H1 (cell line): ENCODE measurements at regions not wholly inside any gene's neighbourhood (a gene's known extent, or its start where the extent isn't known, plus 50 kb on each side); places are given as distances from the start of the nearest gene placed in this dataset.

Source experiments
- CTCF ChIA-PET: fragments of 300-600 bp; sonication (Branson Sonifier 250); formaldehyde crosslinking; loops from one replicate; lab custom pipeline; 2021; ENCODE audit not compliant: partially characterized antibody; lab: Charles Lee
- POLR2A ChIA-PET: fragments of 300-600 bp; sonication (Branson Sonifier 250); formaldehyde crosslinking; loops from one replicate; lab custom pipeline; 2021; ENCODE audit warnings: inconsistent platforms; ENCODE audit not compliant: partially characterized antibody; lab: Charles Lee
- DNase-seq, 2 experiments: peaks; one replicate each; pipeline versions ENCODE4 v3.0.0 to v3.0.0-alpha.2; 2010 to 2022; ENCODE audit warnings: low spot score in 2 of 2, low read depth in 1 of 2, mixed read lengths in 1 of 2
- FAIRE-seq: peaks from 2 replicates; lab custom pipeline; 2011; peaks lifted over from hg19 to GRCh38; lab: Jason Lieb, UNC
- H2AFZ ChIP-seq: 2 replicates; pipeline ENCODE4 v1.8.1; 2012; ENCODE audit warnings: low read length, inconsistent platforms
- H2AK5ac ChIP-seq: 2 replicates; pipeline ENCODE4 v1.6.1; 2013; ENCODE audit warnings: low read depth, low read length
- H2BK120ac ChIP-seq: replicated peaks from 2 replicates; pipeline ENCODE3; 2013; ENCODE audit warnings: low read depth, low read length, inconsistent platforms
- H2BK12ac ChIP-seq: 2 replicates; pipeline ENCODE4 v1.6.1; 2013; ENCODE audit warnings: low read depth, low read length
- H2BK15ac ChIP-seq: 2 replicates; pipeline ENCODE4 v1.6.1; 2013; ENCODE audit warnings: low read length
- H2BK20ac ChIP-seq: 2 replicates; pipeline ENCODE4 v1.6.1; 2013; ENCODE audit warnings: low read length
- H2BK5ac ChIP-seq: 2 replicates; pipeline ENCODE4 v1.6.1; 2013; ENCODE audit warnings: low read depth, low read length
- H3K14ac ChIP-seq: 2 replicates; pipeline ENCODE4 v1.6.1; 2013; ENCODE audit warnings: inconsistent platforms; ENCODE audit not compliant: insufficient read length
- H3K18ac ChIP-seq: 2 replicates; pipeline ENCODE4 v1.6.1; 2013; ENCODE audit warnings: low read length; ENCODE audit errors: extremely low read depth
- H3K23ac ChIP-seq: 2 replicates; pipeline ENCODE4 v1.6.1; 2013; ENCODE audit warnings: inconsistent platforms; ENCODE audit not compliant: insufficient read length
- H3K23me2 ChIP-seq: 2 replicates; pipeline ENCODE4 v1.6.1; 2013; ENCODE audit warnings: low read depth, low read length
- H3K27ac ChIP-seq: 2 replicates; pipeline ENCODE4 v1.6.1; 2011; ENCODE audit warnings: low read depth, low read length, inconsistent platforms
- H3K27me3 ChIP-seq, 4 experiments: replicated peaks in 1 of 4; 1 replicate in 1 of 4; 2 replicates in 3 of 4; pipeline versions ENCODE4 v1.6.1 to v1.8.1; 2011 to 2013; ENCODE audit warnings: low read length in 3 of 4, mild to moderate bottlenecking in 3 of 4, inconsistent platforms in 2 of 4, mixed read lengths in 2 of 4, moderate library complexity in 1 of 4; ENCODE audit not compliant: control insufficient read depth in 3 of 4, insufficient read depth in 3 of 4; ENCODE audit errors: extremely low read depth in 1 of 4
- H3K36me3 ChIP-seq, 4 experiments: 2 replicates each; pipeline versions ENCODE4 v1.6.1 to v1.8.1; 2011 to 2013; ENCODE audit warnings: mild to moderate bottlenecking in 4 of 4, low read length in 3 of 4, moderate library complexity in 2 of 4, control low read depth in 1 of 4, inconsistent platforms in 1 of 4; ENCODE audit not compliant: insufficient read depth in 4 of 4, control insufficient read depth in 2 of 4
- H3K4ac ChIP-seq: replicated peaks from 2 replicates; pipeline ENCODE3; 2013; ENCODE audit warnings: low read length, low read depth, mixed read lengths, inconsistent platforms; ENCODE audit not compliant: insufficient read length
- H3K4me1 ChIP-seq, 4 experiments: replicated peaks in 1 of 4; 1 replicate in 1 of 4; 2 replicates in 3 of 4; pipeline versions ENCODE4 v1.6.1 to v1.8.1; 2011 to 2013; ENCODE audit warnings: low read length in 3 of 4, inconsistent platforms in 2 of 4, mixed read lengths in 1 of 4; ENCODE audit not compliant: insufficient read depth in 4 of 4, control insufficient read depth in 3 of 4
- H3K4me2 ChIP-seq, 2 experiments: 2 replicates each; pipeline versions ENCODE4 v1.6.1 to v1.8.1; 2011 to 2013; ENCODE audit warnings: low read depth in 2 of 2, low read length in 2 of 2, control low read depth in 1 of 2, inconsistent platforms in 1 of 2, mild to moderate bottlenecking in 1 of 2; ENCODE audit not compliant: insufficient read depth in 1 of 2
- H3K4me3 ChIP-seq, 4 experiments: fragments of 200-600, 300-600 bp in 1 of 4; sonication (generic), shearing (Covaris generic), sonication (Bioruptor Twin) in 1 of 4; 2 replicates each; pipeline versions ENCODE4 v1.5.1 to v1.8.1; 2011 to 2016; ENCODE audit warnings: low read length in 4 of 4, low read depth in 3 of 4, control low read depth in 2 of 4, inconsistent platforms in 2 of 4, mild to moderate bottlenecking in 2 of 4, mixed read lengths in 1 of 4, moderate library complexity in 1 of 4; ENCODE audit not compliant: insufficient read depth in 2 of 4; ENCODE audit errors: extremely low read depth in 1 of 4
- H3K56ac ChIP-seq: replicated peaks from 2 replicates; pipeline ENCODE3; 2013; ENCODE audit warnings: low read depth, mild to moderate bottlenecking, mixed read lengths, low read length, inconsistent platforms; ENCODE audit not compliant: insufficient read length
- H3K79me1 ChIP-seq: 2 replicates; pipeline ENCODE4 v1.6.1; 2013; ENCODE audit warnings: low read depth, low read length, control low read depth
- H3K79me2 ChIP-seq, 2 experiments: 2 replicates each; pipeline versions ENCODE4 v1.6.1 to v1.8.1; 2012 to 2013; ENCODE audit warnings: low read length in 2 of 2, mild to moderate bottlenecking in 2 of 2, inconsistent platforms in 1 of 2; ENCODE audit not compliant: insufficient read depth in 2 of 2, control insufficient read depth in 1 of 2
- H3K9ac ChIP-seq, 4 experiments: replicated peaks in 1 of 4; 1 replicate in 1 of 4; 2 replicates in 3 of 4; pipeline versions ENCODE4 v1.6.1 to v1.8.1; 2011 to 2013; ENCODE audit warnings: low read depth in 3 of 4, low read length in 3 of 4, control low read depth in 2 of 4, mild to moderate bottlenecking in 2 of 4, moderate library complexity in 2 of 4, inconsistent platforms in 1 of 4; ENCODE audit errors: extremely low read depth in 1 of 4
- H3K9me3 ChIP-seq, 2 experiments: 2 replicates each; pipeline versions ENCODE4 v1.6.1 to v1.8.1; 2012 to 2013; ENCODE audit warnings: mild to moderate bottlenecking in 2 of 2, moderate library complexity in 2 of 2, control low read depth in 1 of 2, inconsistent platforms in 1 of 2, low read depth in 1 of 2, low read length in 1 of 2, mixed read lengths in 1 of 2; ENCODE audit not compliant: insufficient read depth in 2 of 2
- H4K20me1 ChIP-seq, 2 experiments: replicated peaks in 1 of 2; 2 replicates each; pipeline versions ENCODE3 to v1.8.1; 2011 to 2013; ENCODE audit warnings: inconsistent platforms in 2 of 2, low read length in 2 of 2, mild to moderate bottlenecking in 1 of 2; ENCODE audit not compliant: insufficient read depth in 2 of 2, control insufficient read depth in 1 of 2
- H4K5ac ChIP-seq: 2 replicates; pipeline ENCODE4 v1.6.1; 2013; ENCODE audit warnings: low read length, low read depth, mixed read lengths, inconsistent platforms; ENCODE audit not compliant: insufficient read length
- H4K8ac ChIP-seq: 2 replicates; pipeline ENCODE4 v1.8.0; 2013; ENCODE audit warnings: mild to moderate bottlenecking, moderate library complexity, low read length, inconsistent platforms; ENCODE audit not compliant: insufficient read depth; ENCODE audit errors: extremely low read depth
- H4K91ac ChIP-seq: replicated peaks from 2 replicates; pipeline ENCODE3; 2013; ENCODE audit warnings: low read length, mixed read lengths, inconsistent platforms; ENCODE audit not compliant: insufficient read length
- CBX8 ChIP-seq: fragments of 300-800, 300-1000 bp; sonication (generic); IDR thresholded peaks from 2 replicates; pipeline ENCODE4 v1.7.1; 2016; ENCODE audit warnings: low read depth, low read length, borderline replicate concordance
- EZH2 ChIP-seq: fragments of 200-600 bp; sonication (generic); IDR thresholded peaks from 2 replicates; pipeline ENCODE4 v1.7.1; 2012; ENCODE audit warnings: low read depth, mild to moderate bottlenecking, moderate library complexity, low read length, inconsistent platforms; ENCODE audit not compliant: severe bottlenecking
- MAX ChIP-seq: IDR thresholded peaks from 2 replicates; pipeline ENCODE4 v1.6.1; 2012; ENCODE audit warnings: inconsistent platforms
- POLR2AphosphoS5 ChIP-seq: IDR thresholded peaks from 2 replicates; pipeline ENCODE4 v1.6.1; 2011; ENCODE audit warnings: low read depth, low read length
- RAD21 ChIP-seq, 2 experiments: IDR thresholded peaks in 1 of 2; conservative IDR thresholded peaks in 1 of 2; 2 replicates each; pipeline ENCODE4 v1.6.1; 2011; ENCODE audit warnings: low read depth in 2 of 2, low read length in 2 of 2, improper control_type of control experiment in 1 of 2, inconsistent platforms in 1 of 2, mild to moderate bottlenecking in 1 of 2, moderate library complexity in 1 of 2
- SIRT6 ChIP-seq: IDR thresholded peaks from one replicate; pipeline ENCODE4 v1.7.1; 2012; ENCODE audit warnings: low read length, inconsistent platforms
- TAF1 ChIP-seq: IDR thresholded peaks from 2 replicates; pipeline ENCODE4 v1.6.1; 2011; ENCODE audit warnings: mild to moderate bottlenecking, low read depth, low read length
- TEAD4 ChIP-seq: IDR thresholded peaks from 2 replicates; pipeline ENCODE4 v1.6.1; 2012; ENCODE audit warnings: low read depth, low read length, inconsistent platforms, mixed read lengths
- WGBS, 2 experiments: shearing (Covaris generic) in 1 of 2; methylation state at CpG; one replicate each; pipeline versions ENCODE4 v1.1.6 to v1.1.7; 2013 to 2015; ENCODE audit warnings: low lambda C conversion rate in 2 of 2, mixed read lengths in 2 of 2, inconsistent platforms in 1 of 2, low coverage in 1 of 2, missing lambda C conversion rate in 1 of 2; ENCODE audit not compliant: insufficient replicate concordance in 2 of 2, insufficient coverage in 1 of 2, insufficient read length in 1 of 2; ENCODE audit errors: extremely low coverage in 1 of 2, missing lambda C conversion rate in 1 of 2; 5-methylcytosine and 5-hydroxymethylcytosine counted together

GRCh38 chr2:23050388-23050787, 334.6 kb upstream of the KLHL29 start:
- Histone ChIP-seq H3K9me3 (no peaks in the 10 kb centered on the region), H2BK5ac (no peak overlapping the region), H3K4me2 (no peak overlapping the region), H2AFZ (no peak overlapping the region), H3K27me3 (no peaks in the 10 kb centered on the region), H3K23ac (no peak overlapping the region), H3K18ac (no peak overlapping the region), H3K79me2 (no peaks in the 10 kb centered on the region), H2AK5ac (no peak overlapping the region), H4K8ac (no peak overlapping the region), H2BK20ac (no peak overlapping the region), H3K36me3 (no peaks in the 10 kb centered on the region), H3K27ac (no peak overlapping the region), H4K20me1 (no peaks in the 10 kb centered on the region), H3K4me3 (no peak overlapping the region), H3K4ac (no peak overlapping the region), H3K56ac (no peak overlapping the region), H2BK12ac (no peak overlapping the region), H3K23me2 (no peaks in the 10 kb centered on the region; the same call in 1 of the 2 replicates), H4K5ac (no peak overlapping the region), H3K9ac (no peak overlapping the region), H3K79me1 (no peaks in the 10 kb centered on the region), H3K14ac (no peak overlapping the region)
- POLR2A ChIA-PET: no interaction called here
- CTCF ChIA-PET: no interaction called here
- DNase-seq (no peak), FAIRE-seq (no peak)
- 92% methylated on average over 2 of the region's 2 CpGs; no CpG with 5 or more reads in 1 of the 2 experiments for WGBS, 2 experiments
- TF ChIP-seq POLR2AphosphoS5: no peak
- TF ChIP-seq EZH2: no peak
- TF ChIP-seq TEAD4: no peak
- no peak for TF ChIP-seq CBX8
- no peak for TF ChIP-seq MAX
- TF ChIP-seq TAF1: no peak
- no peak for TF ChIP-seq SIRT6
- no peak for TF ChIP-seq RAD21 (IDR thresholded peaks at IDR 0.05 in 1 of 2, conservative IDR thresholded peaks at IDR 0.05 in 1 of 2; ENCODE audit: low read depth in 2 of 2, low read length in 2 of 2)
- TF ChIP-seq, all 59 proteins: peak for 0
- Histone ChIP-seq H4K91ac (no peak overlapping the region), H2BK120ac (no peak overlapping the region), H2BK15ac (no peak overlapping the region), H3K4me1 (no peaks in the 10 kb centered on the region)
